NOMO-1 treated with dmso at 0.1 percent for 144 hours (cell line): ENCODE measurements at regions not wholly inside any gene's neighbourhood (a gene's known extent, or its start where the extent isn't known, plus 50 kb on each side); places are given as distances from the start of the nearest gene placed in this dataset.
"Not testable (repeated sequence)": the region's sequence is repeated elsewhere in the genome, so short reads cannot be mapped to it uniquely, and the experiment has no call there.

Experiments
- DNase-seq: peaks from one replicate; lab custom pipeline; 2025; ENCODE audit not compliant: unreplicated experiment; lab: John Stamatoyannopoulos, UW

DNA sequence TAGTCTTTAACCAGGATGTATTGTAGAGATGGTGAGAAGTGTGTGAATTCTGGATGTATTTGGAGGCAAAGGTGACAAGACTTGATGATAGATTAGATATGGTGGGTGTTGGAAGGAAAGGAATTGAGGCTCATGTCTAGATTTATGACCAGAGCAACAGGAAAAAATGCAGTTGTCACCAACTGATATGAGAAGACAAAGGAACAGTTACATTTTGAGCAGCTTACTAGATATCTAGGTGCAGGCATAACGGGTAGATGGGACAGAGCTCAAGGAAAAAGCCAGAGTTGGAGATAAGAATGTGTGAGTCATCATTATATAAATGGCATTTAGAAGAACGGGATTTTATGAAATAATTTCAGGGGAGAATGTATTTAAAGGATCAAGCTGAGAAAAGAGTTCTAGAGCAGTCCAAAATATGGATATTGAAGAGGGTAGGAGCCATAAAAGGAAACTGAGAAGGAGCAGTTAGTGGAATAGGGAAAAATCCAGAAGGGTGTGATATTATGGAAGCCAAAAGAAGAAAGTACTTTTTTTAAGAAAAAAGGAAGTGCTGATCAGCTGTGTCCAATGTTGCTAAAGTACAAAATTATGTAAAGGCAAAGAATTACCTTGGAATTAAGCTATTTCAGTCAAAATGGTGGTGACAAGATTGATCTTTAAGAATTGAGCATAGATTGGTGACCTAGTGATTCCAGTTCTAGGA, 262.5 kb downstream of the CGGBP1 start:
- DNase-seq: no peak

- DNase-seq: no peak
These were observed 263.1 kb downstream of the CGGBP1 start for GRCh38 chr3:87795701-87796100.

DNA sequence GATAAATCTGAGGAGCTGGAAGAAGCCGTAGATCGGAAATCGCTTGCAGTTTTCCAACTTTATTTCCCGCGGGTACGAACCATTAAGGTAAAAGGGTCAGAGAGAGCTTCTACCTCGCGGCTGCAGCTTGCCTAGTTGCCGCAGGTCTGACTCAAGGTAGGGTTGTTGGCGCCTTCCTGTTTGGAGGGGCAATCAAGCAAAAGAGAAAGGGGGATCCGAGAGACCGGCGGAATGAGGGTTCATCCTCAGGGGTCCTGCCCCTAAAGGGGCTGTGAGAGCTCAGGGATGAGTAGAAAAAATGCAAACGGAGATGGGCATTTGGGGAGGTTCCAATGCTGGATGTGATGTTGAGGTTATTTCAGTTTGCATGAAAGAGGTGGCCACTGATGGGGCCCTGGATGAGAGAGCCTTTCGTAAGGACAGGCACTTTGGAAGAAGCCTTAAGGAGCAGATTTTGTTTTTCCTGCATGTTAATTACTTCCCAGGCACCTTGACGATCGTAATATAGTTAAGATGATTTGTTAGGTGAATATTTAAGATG, 265.4 kb downstream of the CGGBP1 start:
- no peak for DNase-seq

DNA sequence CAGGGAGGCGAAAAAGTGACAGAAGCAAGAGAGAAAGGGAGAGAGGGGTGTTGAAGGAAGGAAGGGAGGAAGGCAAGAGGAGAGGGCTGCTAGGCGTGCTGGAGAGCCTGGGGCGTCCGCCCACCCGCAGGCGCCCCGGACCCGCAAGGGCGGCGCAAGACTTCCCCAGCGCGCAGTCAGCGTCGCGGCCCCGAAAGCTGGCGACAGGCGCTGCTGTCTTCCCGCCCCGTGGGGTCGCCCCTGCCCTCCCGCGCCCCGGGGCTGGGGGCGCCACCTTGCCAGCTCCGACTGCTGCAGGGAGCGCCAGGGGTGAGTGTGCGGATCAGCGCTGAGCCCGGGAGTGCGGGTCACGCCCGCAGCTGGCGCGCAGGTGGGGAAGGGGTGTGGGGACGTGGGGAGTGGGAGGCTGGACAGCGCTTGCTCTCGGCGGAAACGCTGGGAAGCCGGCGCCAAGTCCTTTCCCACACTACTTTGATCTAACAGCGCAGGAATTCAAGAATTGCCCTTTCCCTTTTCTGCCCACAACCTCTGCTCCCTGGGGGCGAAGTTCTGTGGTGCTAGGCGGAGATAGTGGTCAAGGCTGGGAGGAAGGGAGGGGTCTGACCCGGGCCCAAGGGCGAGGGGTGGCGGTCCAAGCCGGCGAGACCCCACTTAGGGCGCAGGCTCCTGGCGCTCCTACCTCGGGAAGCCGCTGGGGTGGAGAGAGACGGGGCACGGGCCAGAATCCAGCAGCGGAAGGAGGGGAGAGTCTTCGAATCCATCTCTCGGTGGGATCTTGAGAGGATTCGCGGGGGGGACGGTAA, 266.1 kb downstream of the CGGBP1 start, which contains the start of gene HTR1F:
HTR1F (plus strand) TSS at position 173 of the 803 bp plus-strand sequence.
- peak; percentile 27 for DNase-seq

DNA sequence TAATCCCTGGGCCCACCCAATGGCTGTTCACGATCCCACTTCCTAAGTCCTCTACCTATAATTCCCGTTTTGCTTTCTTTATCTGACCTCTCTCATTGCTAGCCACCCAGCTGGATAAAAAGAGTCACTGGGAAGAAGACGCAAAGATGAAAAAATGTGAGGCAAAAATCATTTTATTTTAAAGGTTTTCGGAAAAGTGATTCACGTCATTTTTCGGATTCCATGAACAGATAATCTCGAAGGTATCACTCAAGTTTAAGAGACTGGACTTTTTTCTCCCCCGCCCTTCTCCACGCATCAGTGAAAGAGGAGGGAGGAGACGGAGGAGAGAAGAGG, 266.6 kb downstream of the CGGBP1 start:
- DNase-seq: no peak

- no peak for DNase-seq
These were observed 267.4 kb downstream of the CGGBP1 start for GRCh38 chr3:87791248-87792027.

- not testable (repeated sequence) for DNase-seq
These were observed 269.8 kb downstream of the CGGBP1 start for GRCh38 chr3:87789049-87789448.

- DNase-seq: no peak
These were observed 270.3 kb downstream of the CGGBP1 start for GRCh38 chr3:87788516-87788915.

DNA sequence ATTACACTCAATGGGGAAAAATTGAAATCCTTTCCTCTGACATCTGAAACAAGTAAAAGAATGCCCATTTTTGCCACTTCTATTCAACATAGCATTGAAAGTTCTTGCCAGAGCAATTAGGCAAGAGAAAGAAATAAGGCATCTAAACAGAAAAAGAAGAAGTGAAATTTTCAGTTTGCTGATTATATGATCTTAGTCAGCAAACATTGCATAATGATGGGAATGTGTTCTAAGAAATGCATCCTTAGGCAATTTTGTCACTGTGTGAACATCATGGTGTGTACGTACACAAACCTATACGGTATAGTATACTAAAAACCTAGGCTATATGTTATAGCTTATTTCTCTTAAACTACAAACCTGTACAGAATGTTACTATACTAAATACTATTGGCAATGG, 278.0 kb downstream of the CGGBP1 start:
- peak; percentile 73 for DNase-seq

- DNase-seq: no peak
These were observed 279.9 kb downstream of the CGGBP1 start for GRCh38 chr3:87778876-87779275.

DNA sequence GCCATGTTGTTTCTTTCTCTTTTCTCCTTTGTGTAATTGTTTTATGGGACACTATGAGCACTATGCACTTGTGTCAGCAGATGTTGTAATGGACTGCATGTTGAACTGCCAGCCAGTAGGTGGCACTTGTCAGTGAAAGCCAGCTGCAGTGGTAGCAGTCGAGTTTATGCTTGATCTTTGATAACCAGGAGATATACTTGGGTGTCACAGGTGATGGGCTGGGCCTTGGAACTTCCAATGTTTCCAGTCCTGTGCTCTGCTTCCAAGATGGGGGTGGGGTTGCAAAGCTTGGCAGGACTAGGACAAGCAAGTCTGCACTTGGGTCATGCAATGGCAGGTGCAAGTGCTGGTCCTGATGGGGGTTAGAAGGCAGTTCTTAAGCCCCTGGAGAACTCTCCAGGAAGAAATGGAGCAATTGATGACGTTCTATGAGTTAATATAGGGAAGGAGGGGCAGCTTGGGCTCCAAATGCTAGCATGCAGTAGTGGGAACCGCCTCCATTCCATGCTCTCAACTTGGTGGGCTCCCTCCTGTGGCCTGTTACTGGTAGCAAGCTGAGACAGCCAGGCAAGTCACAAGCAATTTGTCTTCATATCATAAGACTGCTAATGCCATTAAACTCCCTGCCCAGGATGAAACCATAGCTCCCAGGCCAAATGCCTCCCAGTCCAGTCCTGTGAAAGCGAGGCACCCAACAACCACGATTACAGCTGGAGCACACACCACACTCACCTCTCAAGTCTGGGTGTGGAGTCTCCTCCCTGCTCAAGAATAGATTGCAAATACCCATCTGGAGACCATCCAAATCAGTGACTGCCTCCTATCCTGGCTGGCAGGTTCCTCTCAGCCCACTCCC, 287.2 kb downstream of the CGGBP1 start:
- DNase-seq: no peak

DNA sequence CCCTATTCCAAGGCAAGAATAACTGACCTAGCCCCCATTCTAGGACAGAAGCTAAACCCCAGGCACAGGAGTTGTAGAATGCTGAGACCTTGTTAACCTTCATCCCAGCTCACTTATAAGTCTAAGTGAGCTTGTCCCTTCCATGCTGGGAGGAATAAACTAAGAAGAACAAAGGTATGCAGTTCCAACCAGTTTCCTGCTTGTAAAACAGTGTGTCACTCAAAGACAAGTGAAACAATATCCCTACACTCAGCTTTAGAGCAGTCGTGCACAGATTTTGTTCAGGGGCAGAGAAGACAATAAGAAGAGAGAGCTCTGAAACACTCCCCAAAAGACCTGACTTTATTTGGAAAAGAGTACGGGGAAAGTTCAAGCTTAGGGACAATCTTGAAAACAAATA, 292.1 kb downstream of the CGGBP1 start:
- DNase-seq: no peak

DNA sequence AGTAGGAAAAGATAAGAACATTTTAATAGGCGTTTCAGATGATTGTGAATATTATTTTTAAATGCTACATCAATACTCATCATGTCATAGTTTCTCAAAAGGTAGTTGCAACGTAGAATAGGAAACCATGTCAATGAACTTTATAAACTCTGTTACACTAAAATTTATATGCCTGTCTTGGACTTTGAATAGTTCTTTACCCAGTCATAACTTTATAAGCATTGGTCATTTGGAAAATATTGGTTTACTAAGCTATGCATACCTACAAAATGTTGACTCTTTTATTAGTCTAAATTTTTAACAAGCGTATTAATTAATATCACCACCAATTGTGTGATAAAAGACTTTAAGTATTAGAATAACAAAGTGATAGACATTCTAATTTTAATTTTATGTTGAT, 293.5 kb downstream of the CGGBP1 start:
- DNase-seq: no peak

GRCh38 chr3:87761795-87762194, 297.0 kb downstream of the CGGBP1 start:
- no peak for DNase-seq

DNA sequence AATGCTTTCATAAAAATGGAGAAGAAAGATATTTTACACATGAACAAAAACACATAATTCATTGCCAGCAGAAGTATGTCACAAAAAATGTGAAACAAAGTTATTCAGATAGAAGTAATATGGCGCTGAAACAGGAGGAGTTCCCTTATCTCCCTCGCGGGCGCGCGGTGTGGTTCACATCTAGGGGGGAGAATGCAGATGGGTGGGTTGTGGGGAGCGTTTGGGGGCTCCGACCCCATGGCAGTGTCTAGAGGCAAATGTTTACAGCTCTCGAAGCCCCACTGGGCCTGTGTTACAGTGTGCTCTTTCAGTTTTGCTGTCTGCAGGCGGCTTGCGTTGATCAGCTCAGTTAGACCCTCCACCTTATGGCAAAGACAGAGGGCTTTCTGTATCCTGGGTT, 297.5 kb downstream of the CGGBP1 start:
- no peak for DNase-seq

GRCh38 chr3:87756616-87757015, 302.2 kb downstream of the CGGBP1 start:
- DNase-seq: no peak

- no peak for DNase-seq
These were observed 303.0 kb downstream of the CGGBP1 start for GRCh38 chr3:87755852-87756251.

DNA sequence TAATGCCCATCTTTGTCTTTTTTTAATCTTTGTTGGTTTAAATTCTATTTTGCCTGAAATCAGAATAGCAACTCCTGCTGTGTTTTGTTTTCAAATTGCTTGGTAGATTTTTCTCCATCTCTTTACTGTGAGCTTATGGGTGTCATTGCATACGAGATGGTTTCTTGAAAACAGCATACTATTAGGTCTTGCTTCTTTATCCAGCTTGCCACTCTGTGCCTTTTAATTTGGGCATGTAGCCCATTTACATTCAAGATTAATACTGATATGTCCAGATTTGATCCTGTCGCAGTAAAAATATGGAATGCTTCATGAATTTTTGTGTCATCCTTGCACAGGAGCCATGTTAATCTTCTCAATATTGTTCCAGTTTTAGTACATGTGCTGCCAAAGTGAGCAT, 316.6 kb downstream of the CGGBP1 start:
- DNase-seq: no peak

GRCh38 chr3:87740894-87741293, 317.9 kb downstream of the CGGBP1 start:
- not testable (repeated sequence) for DNase-seq

- DNase-seq: not testable (repeated sequence)
These were observed 321.0 kb downstream of the CGGBP1 start for GRCh38 chr3:87737817-87738216.
